ENCODE measurements at regions not wholly inside any gene's neighbourhood (a gene's known extent, or its start where the extent isn't known, plus 50 kb on each side); places are given as distances from the start of the nearest gene placed in this dataset.
"Not testable (repeated sequence)": the region's sequence is repeated elsewhere in the genome, so short reads cannot be mapped to it uniquely, and the experiment has no call there.

DNA sequence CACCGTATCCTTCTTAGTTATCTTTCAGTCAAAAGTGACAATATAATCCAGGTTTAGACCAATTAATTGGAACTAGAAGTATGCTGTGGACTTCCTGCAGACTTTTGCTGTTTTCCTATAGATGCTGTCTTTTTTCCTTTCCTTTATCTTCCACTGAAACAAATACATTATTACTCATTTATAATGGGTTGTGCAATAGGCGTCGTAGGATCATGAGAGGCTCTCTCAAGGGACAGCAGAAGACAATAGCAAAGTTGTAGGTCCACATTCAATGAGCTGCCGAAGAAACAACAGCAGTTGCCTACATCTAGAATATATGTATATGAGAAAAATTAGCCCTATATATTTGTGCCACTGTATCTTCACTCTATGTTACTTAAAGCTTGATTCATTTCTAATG lies 371.6 kb downstream of the AMY1C start:
- Mint-ChIP-seq H3K36me3 (ENCODE audit: insufficient read depth) (no peaks in the 10 kb centered on the region), H3K4me1 (no peaks in the 10 kb centered on the region), H3K27me3 (no peaks in the 10 kb centered on the region), H3K4me3 (no peak overlapping the region), H3K9me3 (peaks cover 6% of the 10 kb centered on the region), H3K27ac (ENCODE audit: low read depth) (no peak overlapping the region)
- ATAC-seq (replicated peaks; ENCODE audit: extremely low read depth, poor library complexity, severe bottlenecking) (no peak), DNase-seq (ENCODE audit: low spot score in 2 of 2) (no peak)

DNA sequence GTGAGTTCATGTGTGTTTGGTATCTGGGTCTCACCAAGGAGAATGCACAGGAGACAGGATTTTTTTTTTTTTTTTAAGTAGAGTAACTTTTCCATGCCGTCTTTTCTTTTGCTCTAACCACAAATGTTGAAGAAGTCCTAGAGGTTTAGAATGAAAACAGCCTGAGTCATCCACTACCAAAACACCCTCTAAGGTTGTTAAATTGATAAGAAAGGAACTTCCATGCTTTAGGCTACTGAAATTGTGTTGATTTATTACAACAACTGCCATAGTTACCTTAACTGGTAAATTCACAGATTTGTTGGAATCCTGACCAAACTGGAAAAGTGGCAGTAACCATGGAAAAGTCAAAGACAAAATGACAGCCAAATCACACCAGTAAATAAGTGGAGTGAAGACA lies 375.6 kb downstream of the AMY1C start:
- Mint-ChIP-seq H3K4me1 (no peaks in the 10 kb centered on the region), H3K27me3 (no peaks in the 10 kb centered on the region), H3K27ac (ENCODE audit: low read depth) (no peak overlapping the region), H3K36me3 (ENCODE audit: insufficient read depth) (no peaks in the 10 kb centered on the region), H3K9me3 (peaks cover 10% of the 10 kb centered on the region), H3K4me3 (no peak overlapping the region)
- no peak for DNase-seq (ENCODE audit: low spot score in 2 of 2)
- ATAC-seq (replicated peaks; ENCODE audit: extremely low read depth, poor library complexity, severe bottlenecking): no peak

GRCh38 chr1:104125970-104126369 lies 376.3 kb downstream of the AMY1C start:
- ATAC-seq (replicated peaks; ENCODE audit: extremely low read depth, poor library complexity, severe bottlenecking) (no peak), DNase-seq (ENCODE audit: low spot score in 2 of 2) (no peak)
- no peaks in the 10 kb centered on the region for H3K4me1 Mint-ChIP-seq
- no peak overlapping the region for H3K27ac Mint-ChIP-seq (ENCODE audit: low read depth)
- H3K36me3 Mint-ChIP-seq (ENCODE audit: insufficient read depth): no peaks in the 10 kb centered on the region
- peaks cover 16% of the 10 kb centered on the region for H3K9me3 Mint-ChIP-seq
- no peak overlapping the region for H3K4me3 Mint-ChIP-seq
- H3K27me3 Mint-ChIP-seq: no peaks in the 10 kb centered on the region

DNA sequence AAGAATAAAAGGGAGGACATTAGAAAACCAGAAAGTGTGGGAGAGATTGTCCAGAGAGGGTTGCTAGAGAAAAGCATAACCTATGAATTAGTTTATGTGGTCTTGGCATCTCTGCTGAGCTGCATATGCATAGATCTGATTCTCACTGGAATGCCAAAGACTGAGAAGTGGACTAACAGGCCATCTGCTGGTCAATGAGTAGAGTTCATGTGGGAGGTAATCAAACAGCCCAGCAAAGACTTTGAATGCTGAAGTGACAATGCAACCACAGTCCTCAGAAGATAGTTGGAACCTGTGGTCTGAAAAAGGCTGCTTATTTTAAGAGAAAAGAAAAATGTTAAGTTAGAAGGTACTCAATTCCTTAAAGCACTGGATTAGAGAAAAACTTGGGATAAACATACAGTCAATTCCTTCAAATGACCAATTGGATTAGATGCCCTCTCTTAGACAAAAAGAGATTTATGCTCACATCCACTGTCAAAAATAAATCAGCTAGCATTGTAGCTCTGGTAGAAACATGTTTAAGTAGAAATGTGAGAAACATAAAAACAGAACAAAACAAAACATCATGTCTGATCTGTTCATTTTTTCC lies 382.8 kb downstream of the AMY1C start:
- ATAC-seq (replicated peaks; ENCODE audit: extremely low read depth, poor library complexity, severe bottlenecking) (no peak), DNase-seq (ENCODE audit: low spot score in 2 of 2) (no peak)
- no peak overlapping the region for H3K27ac Mint-ChIP-seq (ENCODE audit: low read depth)
- no peaks in the 10 kb centered on the region for H3K27me3 Mint-ChIP-seq
- peaks cover 24% of the 10 kb centered on the region for H3K9me3 Mint-ChIP-seq
- no peak overlapping the region for H3K4me3 Mint-ChIP-seq
- H3K36me3 Mint-ChIP-seq (ENCODE audit: insufficient read depth): no peaks in the 10 kb centered on the region
- no peaks in the 10 kb centered on the region for H3K4me1 Mint-ChIP-seq

GRCh38 chr1:104135036-104135435 lies 385.3 kb downstream of the AMY1C start:
- H3K4me1 Mint-ChIP-seq; DNase-seq (ENCODE audit: low spot score in 2 of 2); H3K36me3 Mint-ChIP-seq (ENCODE audit: insufficient read depth); H3K27me3 Mint-ChIP-seq; H3K4me3 Mint-ChIP-seq; H3K27ac Mint-ChIP-seq (ENCODE audit: low read depth); ATAC-seq (replicated peaks; ENCODE audit: extremely low read depth, poor library complexity, severe bottlenecking): not testable (repeated sequence)
- peaks cover 31% of the 10 kb centered on the region for H3K9me3 Mint-ChIP-seq

- H3K27ac Mint-ChIP-seq (ENCODE audit: low read depth): no peak overlapping the region
- H3K27me3 Mint-ChIP-seq: no peaks in the 10 kb centered on the region
- DNase-seq (ENCODE audit: low spot score in 2 of 2) (no peak), ATAC-seq (replicated peaks; ENCODE audit: extremely low read depth, poor library complexity, severe bottlenecking) (no peak)
- peaks cover 30% of the 10 kb centered on the region for H3K9me3 Mint-ChIP-seq
- no peaks in the 10 kb centered on the region for H3K36me3 Mint-ChIP-seq (ENCODE audit: insufficient read depth)
- no peak overlapping the region for H3K4me3 Mint-ChIP-seq
- no peaks in the 10 kb centered on the region for H3K4me1 Mint-ChIP-seq
Observed at GRCh38 chr1:104136621-104137020, 386.9 kb downstream of the AMY1C start.

- Mint-ChIP-seq H3K27ac (ENCODE audit: low read depth) (no peak overlapping the region), H3K4me1 (no peaks in the 10 kb centered on the region), H3K4me3 (no peak overlapping the region), H3K27me3 (no peaks in the 10 kb centered on the region), H3K9me3 (peaks cover 20% of the 10 kb centered on the region), H3K36me3 (ENCODE audit: insufficient read depth) (peaks cover 4% of the 10 kb centered on the region)
- ATAC-seq (replicated peaks; ENCODE audit: extremely low read depth, poor library complexity, severe bottlenecking): no peak
- DNase-seq (ENCODE audit: low spot score in 2 of 2): no peak
Observed at GRCh38 chr1:104156738-104157137, 407.0 kb downstream of the AMY1C start.

DNA sequence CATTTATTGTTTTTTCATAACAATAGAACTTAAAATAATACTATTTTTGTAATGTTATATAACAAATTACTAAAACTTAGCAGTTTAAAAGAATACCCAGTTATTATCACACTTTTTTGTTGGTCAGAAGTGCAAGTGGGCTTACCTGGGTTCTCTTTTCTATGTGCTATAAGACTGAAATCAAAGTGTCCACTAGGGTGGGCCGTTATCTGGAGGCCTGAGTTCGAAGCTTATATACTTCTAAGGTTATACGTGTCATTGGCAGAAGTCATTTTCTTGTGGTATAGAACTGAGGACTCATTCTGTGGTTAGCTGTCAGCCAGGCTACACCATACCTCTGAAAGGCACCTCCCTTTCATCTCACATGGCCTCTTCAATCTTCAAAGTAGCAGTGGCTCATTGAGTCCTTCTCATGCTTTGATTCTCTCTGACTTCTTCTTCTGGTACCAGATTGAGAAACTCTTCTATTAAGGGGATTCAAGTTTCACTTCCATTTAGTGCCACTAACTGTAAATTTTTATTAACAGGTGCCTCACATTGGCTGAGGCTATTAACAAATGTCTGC lies 414.3 kb downstream of the AMY1C start:
- H3K4me3 Mint-ChIP-seq: no peak overlapping the region
- H3K9me3 Mint-ChIP-seq: peaks cover 17% of the 10 kb centered on the region
- peaks cover 2% of the 10 kb centered on the region for H3K36me3 Mint-ChIP-seq (ENCODE audit: insufficient read depth)
- ATAC-seq (replicated peaks; ENCODE audit: extremely low read depth, poor library complexity, severe bottlenecking): no peak
- DNase-seq (ENCODE audit: low spot score in 2 of 2): no peak
- no peaks in the 10 kb centered on the region for H3K27me3 Mint-ChIP-seq
- no peaks in the 10 kb centered on the region for H3K4me1 Mint-ChIP-seq
- no peak overlapping the region for H3K27ac Mint-ChIP-seq (ENCODE audit: low read depth)

GRCh38 chr1:104172243-104172681 lies 422.6 kb downstream of the AMY1C start:
- H3K9me3 Mint-ChIP-seq: peaks cover 20% of the 10 kb centered on the region
- DNase-seq (ENCODE audit: low spot score in 2 of 2): no peak
- H3K4me1 Mint-ChIP-seq: no peaks in the 10 kb centered on the region
- H3K4me3 Mint-ChIP-seq: no peak overlapping the region
- H3K36me3 Mint-ChIP-seq (ENCODE audit: insufficient read depth): peaks cover 2% of the 10 kb centered on the region
- H3K27me3 Mint-ChIP-seq: no peaks in the 10 kb centered on the region
- H3K27ac Mint-ChIP-seq (ENCODE audit: low read depth): no peak overlapping the region
- no peak for ATAC-seq (replicated peaks; ENCODE audit: extremely low read depth, poor library complexity, severe bottlenecking)

- ATAC-seq (replicated peaks; ENCODE audit: extremely low read depth, poor library complexity, severe bottlenecking) (no peak), DNase-seq (ENCODE audit: low spot score in 2 of 2) (no peak)
- no peak overlapping the region for H3K27ac Mint-ChIP-seq (ENCODE audit: low read depth)
- no peaks in the 10 kb centered on the region for H3K36me3 Mint-ChIP-seq (ENCODE audit: insufficient read depth)
- H3K4me3 Mint-ChIP-seq: no peak overlapping the region
- no peaks in the 10 kb centered on the region for H3K27me3 Mint-ChIP-seq
- H3K9me3 Mint-ChIP-seq: peaks cover 6% of the 10 kb centered on the region
- no peaks in the 10 kb centered on the region for H3K4me1 Mint-ChIP-seq
Observed at GRCh38 chr1:104182251-104182650, 432.6 kb downstream of the AMY1C start.

DNA sequence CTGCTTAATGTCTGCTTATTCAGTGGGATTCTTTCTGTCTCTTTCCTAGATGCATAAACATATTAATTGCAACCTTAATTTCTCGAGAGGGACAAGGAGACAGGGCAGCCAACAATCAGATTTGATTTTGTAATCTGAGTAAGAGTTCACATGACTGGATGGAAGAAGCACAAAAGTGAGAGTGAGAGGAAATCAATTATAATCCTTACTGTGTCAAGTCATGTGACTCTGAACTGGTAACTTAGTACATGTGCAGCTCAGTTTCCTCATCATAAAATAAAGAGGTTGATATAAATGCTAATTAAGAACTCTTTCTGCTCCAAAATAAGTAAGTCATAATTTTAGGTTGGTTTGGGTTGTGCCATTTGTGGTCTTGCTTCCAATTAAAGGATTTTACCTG lies 439.5 kb downstream of the AMY1C start:
- Mint-ChIP-seq H3K27ac (ENCODE audit: low read depth) (no peak overlapping the region), H3K27me3 (no peaks in the 10 kb centered on the region), H3K36me3 (ENCODE audit: insufficient read depth) (no peaks in the 10 kb centered on the region), H3K4me1 (no peaks in the 10 kb centered on the region), H3K4me3 (no peak overlapping the region), H3K9me3 (peaks cover 7% of the 10 kb centered on the region)
- ATAC-seq (replicated peaks; ENCODE audit: extremely low read depth, poor library complexity, severe bottlenecking) (no peak), DNase-seq (ENCODE audit: low spot score in 2 of 2) (no peak)

DNA sequence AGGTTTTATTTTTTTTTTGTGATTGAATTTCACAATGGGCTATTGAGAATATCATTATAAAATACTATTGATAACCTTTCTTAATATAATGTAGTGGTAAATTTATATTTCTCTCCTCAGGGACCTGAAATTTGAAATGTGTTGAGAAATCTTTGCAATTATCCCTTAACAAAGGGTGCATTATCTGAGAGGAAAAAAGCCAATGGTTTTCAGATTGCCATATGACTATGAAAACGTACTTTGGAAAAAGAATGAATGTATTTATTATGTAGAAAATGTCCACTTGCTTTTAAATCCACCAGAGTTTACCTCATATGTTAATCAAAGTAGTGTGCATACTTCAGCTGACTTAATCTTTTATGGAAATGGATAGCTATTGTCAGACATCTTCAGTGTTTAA lies 441.1 kb downstream of the AMY1C start:
- no peak for DNase-seq (ENCODE audit: low spot score in 2 of 2)
- Mint-ChIP-seq H3K36me3 (ENCODE audit: insufficient read depth) (no peaks in the 10 kb centered on the region), H3K27ac (ENCODE audit: low read depth) (no peak overlapping the region), H3K4me3 (no peak overlapping the region), H3K4me1 (no peaks in the 10 kb centered on the region), H3K9me3 (peaks cover 15% of the 10 kb centered on the region), H3K27me3 (no peaks in the 10 kb centered on the region)
- no peak for ATAC-seq (replicated peaks; ENCODE audit: extremely low read depth, poor library complexity, severe bottlenecking)

GRCh38 chr1:104195395-104195794 lies 445.7 kb downstream of the AMY1C start:
- Mint-ChIP-seq H3K27ac (ENCODE audit: low read depth) (no peak overlapping the region), H3K4me3 (no peak overlapping the region), H3K27me3 (no peaks in the 10 kb centered on the region), H3K4me1 (no peaks in the 10 kb centered on the region), H3K36me3 (ENCODE audit: insufficient read depth) (no peaks in the 10 kb centered on the region), H3K9me3 (peaks cover 21% of the 10 kb centered on the region)
- no peak for ATAC-seq (replicated peaks; ENCODE audit: extremely low read depth, poor library complexity, severe bottlenecking)
- no peak for DNase-seq (ENCODE audit: low spot score in 2 of 2)

Measured in central memory CD8-positive, alpha-beta T cell (primary cell).